Activated T-helper 17 cell treated with anti-CD3 and anti-CD28 coated beads, Interleukin-2, amount 50 U/mL, for 72 hours (primary cell): ENCODE measurements at regions not wholly inside any gene's neighbourhood (a gene's known extent, or its start where the extent isn't known, plus 50 kb on each side); places are given as distances from the start of the nearest gene placed in this dataset.

Source experiments
- ATAC-seq: fragments of 150-1000 bp; cut with Tn5 transposase; replicated peaks from 2 replicates; pipeline ENCODE4 v1.10.0; 2021; ENCODE audit warnings: mild to moderate bottlenecking, moderate library complexity
- H3K27ac Mint-ChIP-seq: one replicate; pipeline ENCODE4 v1.8.0; 2022; ENCODE audit warnings: mixed read lengths
- H3K27me3 Mint-ChIP-seq: one replicate; pipeline ENCODE4 v1.8.0; 2022; ENCODE audit warnings: mixed read lengths
- H3K36me3 Mint-ChIP-seq: one replicate; pipeline ENCODE4 v1.8.0; 2022; ENCODE audit warnings: low read depth, mild to moderate bottlenecking, mixed read lengths
- H3K4me1 Mint-ChIP-seq: one replicate; pipeline ENCODE4 v1.8.0; 2022; ENCODE audit warnings: mixed read lengths
- H3K4me3 Mint-ChIP-seq: one replicate; pipeline ENCODE4 v1.8.0; 2022; ENCODE audit warnings: mild to moderate bottlenecking, mixed read lengths
- H3K9me3 Mint-ChIP-seq: one replicate; pipeline ENCODE4 v1.8.0; 2022; ENCODE audit warnings: mixed read lengths

GRCh38 chr2:45273412-45274249 is 264.4 kb upstream of the SIX2 start:
- H3K4me3 Mint-ChIP-seq, result no peak overlapping the region
- no peak overlapping the region for H3K27ac Mint-ChIP-seq
- H3K27me3 Mint-ChIP-seq, result peaks cover 8% of the 10 kb centered on the region
- no peaks in the 10 kb centered on the region for H3K4me1 Mint-ChIP-seq
- ATAC-seq, result no peak
- no peaks in the 10 kb centered on the region for H3K9me3 Mint-ChIP-seq
- no peaks in the 10 kb centered on the region for H3K36me3 Mint-ChIP-seq

GRCh38 chr2:45272549-45273265 is 263.5 kb upstream of the SIX2 start:
- H3K4me3 Mint-ChIP-seq, result no peak overlapping the region
- H3K27ac Mint-ChIP-seq, result no peak overlapping the region
- ATAC-seq, result no peak
- H3K27me3 Mint-ChIP-seq, result peaks cover 10% of the 10 kb centered on the region
- no peaks in the 10 kb centered on the region for H3K36me3 Mint-ChIP-seq
- no peaks in the 10 kb centered on the region for H3K4me1 Mint-ChIP-seq
- no peaks in the 10 kb centered on the region for H3K9me3 Mint-ChIP-seq

- Mint-ChIP-seq H3K36me3 (no peaks in the 10 kb centered on the region), H3K4me1 (no peaks in the 10 kb centered on the region), H3K9me3 (peaks cover 4% of the 10 kb centered on the region), H3K4me3 (no peak overlapping the region), H3K27ac (no peak overlapping the region), H3K27me3 (peaks cover 19% of the 10 kb centered on the region)
- no peak for ATAC-seq
Measured at GRCh38 chr2:45269149-45269793, 260.0 kb upstream of the SIX2 start.

GRCh38 chr2:45268631-45269030 is 259.4 kb upstream of the SIX2 start:
- no peaks in the 10 kb centered on the region for H3K36me3 Mint-ChIP-seq

GRCh38 chr2:45267062-45267792 is 258.0 kb upstream of the SIX2 start:
- H3K4me1 Mint-ChIP-seq, result no peaks in the 10 kb centered on the region
- H3K27ac Mint-ChIP-seq, result no peak overlapping the region
- no peaks in the 10 kb centered on the region for H3K36me3 Mint-ChIP-seq
- no peak for ATAC-seq
- H3K27me3 Mint-ChIP-seq, result peaks cover 31% of the 10 kb centered on the region
- H3K4me3 Mint-ChIP-seq, result no peak overlapping the region
- H3K9me3 Mint-ChIP-seq, result peaks cover 4% of the 10 kb centered on the region

More at GRCh38 chr2:45268631-45269030, 259.4 kb upstream of the SIX2 start:
- peaks cover 4% of the 10 kb centered on the region for H3K9me3 Mint-ChIP-seq
- H3K4me3 Mint-ChIP-seq, result no peak overlapping the region
- peaks cover 24% of the 10 kb centered on the region for H3K27me3 Mint-ChIP-seq
- no peaks in the 10 kb centered on the region for H3K4me1 Mint-ChIP-seq
- ATAC-seq, result no peak
- no peak overlapping the region for H3K27ac Mint-ChIP-seq

GRCh38 chr2:45265336-45265735 is 256.1 kb upstream of the SIX2 start:
- Mint-ChIP-seq H3K4me1 (no peaks in the 10 kb centered on the region), H3K27me3 (peaks cover 35% of the 10 kb centered on the region), H3K9me3 (peaks cover 4% of the 10 kb centered on the region), H3K36me3 (no peaks in the 10 kb centered on the region), H3K27ac (no peak overlapping the region), H3K4me3 (no peak overlapping the region)
- no peak for ATAC-seq

GRCh38 chr2:45264227-45265225 is 255.3 kb upstream of the SIX2 start:
- Mint-ChIP-seq H3K27me3 (peaks cover 31% of the 10 kb centered on the region), H3K4me3 (no peak overlapping the region), H3K9me3 (peaks cover 4% of the 10 kb centered on the region), H3K4me1 (no peaks in the 10 kb centered on the region), H3K36me3 (no peaks in the 10 kb centered on the region), H3K27ac (no peak overlapping the region)
- peak; percentile 56 for ATAC-seq

- Mint-ChIP-seq H3K27ac (no peak overlapping the region), H3K36me3 (no peaks in the 10 kb centered on the region), H3K4me3 (no peak overlapping the region), H3K27me3 (peaks cover 28% of the 10 kb centered on the region), H3K4me1 (no peaks in the 10 kb centered on the region), H3K9me3 (peaks cover 4% of the 10 kb centered on the region)
- ATAC-seq, result no peak
Measured at GRCh38 chr2:45263147-45263546, 253.9 kb upstream of the SIX2 start.

GRCh38 chr2:45261746-45262145 is 252.5 kb upstream of the SIX2 start:
- peaks cover 25% of the 10 kb centered on the region for H3K27me3 Mint-ChIP-seq
- peaks cover 4% of the 10 kb centered on the region for H3K9me3 Mint-ChIP-seq
- no peak overlapping the region for H3K4me3 Mint-ChIP-seq
- H3K36me3 Mint-ChIP-seq, result no peaks in the 10 kb centered on the region
- H3K27ac Mint-ChIP-seq, result no peak overlapping the region
- H3K4me1 Mint-ChIP-seq, result no peaks in the 10 kb centered on the region
- no peak for ATAC-seq

GRCh38 chr2:45260946-45261345 is 251.7 kb upstream of the SIX2 start:
- Mint-ChIP-seq H3K36me3 (no peaks in the 10 kb centered on the region), H3K27me3 (peaks cover 25% of the 10 kb centered on the region), H3K4me3 (no peak overlapping the region), H3K4me1 (no peaks in the 10 kb centered on the region), H3K9me3 (peaks cover 4% of the 10 kb centered on the region), H3K27ac (no peak overlapping the region)
- ATAC-seq, result no peak

- H3K4me1 Mint-ChIP-seq, result no peaks in the 10 kb centered on the region
- H3K36me3 Mint-ChIP-seq, result no peaks in the 10 kb centered on the region
- no peak overlapping the region for H3K27ac Mint-ChIP-seq
- H3K4me3 Mint-ChIP-seq, result no peak overlapping the region
- no peak for ATAC-seq
- peaks cover 21% of the 10 kb centered on the region for H3K27me3 Mint-ChIP-seq
- H3K9me3 Mint-ChIP-seq, result peaks cover under 1% of the 10 kb centered on the region
Measured at GRCh38 chr2:45259547-45260160, 250.4 kb upstream of the SIX2 start.

GRCh38 chr2:45259138-45259537 is 249.9 kb upstream of the SIX2 start:
- peaks cover 19% of the 10 kb centered on the region for H3K27me3 Mint-ChIP-seq
- H3K27ac Mint-ChIP-seq, result no peak overlapping the region

GRCh38 chr2:45258311-45258710 is 249.1 kb upstream of the SIX2 start:
- Mint-ChIP-seq H3K27me3 (peaks cover 14% of the 10 kb centered on the region), H3K27ac (no peak overlapping the region), H3K9me3 (no peaks in the 10 kb centered on the region), H3K4me1 (no peaks in the 10 kb centered on the region), H3K36me3 (no peaks in the 10 kb centered on the region), H3K4me3 (no peak overlapping the region)
- no peak for ATAC-seq

More at GRCh38 chr2:45259138-45259537, 249.9 kb upstream of the SIX2 start:
- Mint-ChIP-seq H3K36me3 (no peaks in the 10 kb centered on the region), H3K9me3 (no peaks in the 10 kb centered on the region), H3K4me3 (no peak overlapping the region), H3K4me1 (no peaks in the 10 kb centered on the region)
- no peak for ATAC-seq
